Omental fat pad (tissue), 3 donors: ENCODE measurements at regions not wholly inside any gene's neighbourhood (a gene's known extent, or its start where the extent isn't known, plus 50 kb on each side); places are given as distances from the start of the nearest gene placed in this dataset.

Experiments
- ATAC-seq: fragments of 150-250 bp; one replicate; pipeline ENCODE4 v1.9.1; 2016; ENCODE audit warnings: mild to moderate bottlenecking, moderate library complexity; ENCODE audit not compliant: low FRiP score
- DNase-seq: peaks from one replicate; pipeline ENCODE4 v3.0.0-alpha.2; 2019; ENCODE audit warnings: low spot score
- TF ChIP-seq, protein P1 (sequence below), 3 donors: fragments of 450-650 bp; IDR thresholded peaks; one replicate each; pipeline ENCODE4 v1.5.1; 2016 to 2017; ENCODE audit warnings: antibody characterized with exemption in 3 of 3, mild to moderate bottlenecking in 3 of 3, moderate library complexity in 2 of 3

DNA sequence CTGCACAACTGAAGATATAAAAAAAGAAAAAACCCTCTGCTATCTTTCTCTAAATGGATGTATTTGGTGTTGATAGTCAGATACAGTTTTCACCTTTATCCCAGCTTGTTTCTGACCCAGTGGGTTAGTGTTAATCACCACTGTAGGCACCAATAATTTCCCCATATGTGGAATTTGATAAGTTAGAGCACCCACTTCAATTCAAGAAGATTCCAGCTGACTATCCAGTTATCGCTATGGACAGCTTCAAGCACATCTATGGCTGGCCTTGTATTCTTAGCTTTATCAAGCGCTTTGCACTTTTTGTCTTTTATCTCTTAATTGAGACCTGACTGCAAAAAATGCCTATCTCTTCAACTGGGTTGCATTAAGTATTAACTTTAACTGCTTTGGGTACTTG, 200.4 kb downstream of the NR4A2 start:
- TF ChIP-seq, protein P1, sequence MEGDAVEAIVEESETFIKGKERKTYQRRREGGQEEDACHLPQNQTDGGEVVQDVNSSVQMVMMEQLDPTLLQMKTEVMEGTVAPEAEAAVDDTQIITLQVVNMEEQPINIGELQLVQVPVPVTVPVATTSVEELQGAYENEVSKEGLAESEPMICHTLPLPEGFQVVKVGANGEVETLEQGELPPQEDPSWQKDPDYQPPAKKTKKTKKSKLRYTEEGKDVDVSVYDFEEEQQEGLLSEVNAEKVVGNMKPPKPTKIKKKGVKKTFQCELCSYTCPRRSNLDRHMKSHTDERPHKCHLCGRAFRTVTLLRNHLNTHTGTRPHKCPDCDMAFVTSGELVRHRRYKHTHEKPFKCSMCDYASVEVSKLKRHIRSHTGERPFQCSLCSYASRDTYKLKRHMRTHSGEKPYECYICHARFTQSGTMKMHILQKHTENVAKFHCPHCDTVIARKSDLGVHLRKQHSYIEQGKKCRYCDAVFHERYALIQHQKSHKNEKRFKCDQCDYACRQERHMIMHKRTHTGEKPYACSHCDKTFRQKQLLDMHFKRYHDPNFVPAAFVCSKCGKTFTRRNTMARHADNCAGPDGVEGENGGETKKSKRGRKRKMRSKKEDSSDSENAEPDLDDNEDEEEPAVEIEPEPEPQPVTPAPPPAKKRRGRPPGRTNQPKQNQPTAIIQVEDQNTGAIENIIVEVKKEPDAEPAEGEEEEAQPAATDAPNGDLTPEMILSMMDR (IDR thresholded peaks at IDR 0.05) = no peak
- ATAC-seq = no peak
- no peak for DNase-seq

DNA sequence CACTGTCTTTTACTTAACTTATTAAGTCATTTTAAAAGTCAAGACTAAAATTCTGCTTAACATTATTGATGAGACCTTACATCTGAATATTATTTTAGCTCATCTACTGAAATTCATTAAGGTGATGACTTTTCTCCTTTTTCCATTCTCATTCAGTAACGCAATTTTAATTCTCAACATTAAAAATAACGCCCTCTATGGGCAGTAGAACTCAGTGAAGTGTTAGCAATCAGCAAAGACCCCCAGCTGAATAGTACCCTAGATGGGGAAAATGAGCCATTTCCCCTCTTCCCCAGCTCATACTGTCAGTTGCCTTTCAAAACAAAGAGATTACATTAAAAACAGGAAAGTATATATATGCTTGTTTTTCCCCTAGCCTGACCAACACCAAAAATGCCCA, 203.3 kb downstream of the NR4A2 start:
- ATAC-seq (no peak), DNase-seq (no peak)
- TF ChIP-seq, protein P1 (IDR thresholded peaks at IDR 0.05) = no peak

DNA sequence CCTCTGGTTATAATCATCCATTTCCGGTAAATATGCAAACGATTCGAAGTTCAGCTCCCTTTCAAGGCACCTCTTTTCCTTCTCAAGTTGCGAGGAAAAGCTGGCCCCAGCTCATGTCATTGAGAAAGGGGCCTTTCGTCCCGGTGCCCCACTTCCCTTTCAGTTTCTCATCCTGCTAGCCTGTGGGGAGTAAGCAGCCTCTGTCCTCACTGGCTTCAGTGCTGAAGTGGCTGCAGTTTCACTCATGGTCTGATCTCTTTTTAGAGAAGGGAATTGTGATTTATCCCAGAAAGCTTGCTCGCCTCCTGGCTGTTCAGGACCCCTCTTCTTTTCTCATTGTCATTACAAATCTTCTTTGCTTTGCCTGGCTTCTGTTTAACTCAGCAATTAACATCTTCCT, 207.5 kb downstream of the NR4A2 start:
- no peak for ATAC-seq
- TF ChIP-seq, protein P1 (IDR thresholded peaks at IDR 0.05) = no peak
- no peak for DNase-seq

DNA sequence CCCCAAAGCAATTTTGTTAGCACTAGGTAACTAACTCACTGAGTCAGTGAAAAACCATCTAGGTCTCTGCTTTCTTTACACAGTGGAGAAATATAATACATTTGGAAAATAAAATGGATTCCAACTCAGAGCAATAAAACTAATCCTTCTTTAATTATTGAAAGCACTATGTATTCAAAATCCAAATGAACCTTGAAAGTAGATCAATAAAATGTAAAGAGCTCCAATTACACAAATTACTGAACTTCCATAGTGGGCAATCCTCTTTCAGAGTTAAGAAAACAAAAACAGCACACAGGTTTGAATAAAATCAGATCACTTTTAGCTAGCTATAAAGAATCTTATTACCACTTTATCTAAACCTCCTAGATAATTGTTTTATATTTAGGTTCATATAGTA, 208.1 kb downstream of the NR4A2 start:
- DNase-seq (no peak), ATAC-seq (no peak)
- TF ChIP-seq, protein P1 (IDR thresholded peaks at IDR 0.05) = no peak

DNA sequence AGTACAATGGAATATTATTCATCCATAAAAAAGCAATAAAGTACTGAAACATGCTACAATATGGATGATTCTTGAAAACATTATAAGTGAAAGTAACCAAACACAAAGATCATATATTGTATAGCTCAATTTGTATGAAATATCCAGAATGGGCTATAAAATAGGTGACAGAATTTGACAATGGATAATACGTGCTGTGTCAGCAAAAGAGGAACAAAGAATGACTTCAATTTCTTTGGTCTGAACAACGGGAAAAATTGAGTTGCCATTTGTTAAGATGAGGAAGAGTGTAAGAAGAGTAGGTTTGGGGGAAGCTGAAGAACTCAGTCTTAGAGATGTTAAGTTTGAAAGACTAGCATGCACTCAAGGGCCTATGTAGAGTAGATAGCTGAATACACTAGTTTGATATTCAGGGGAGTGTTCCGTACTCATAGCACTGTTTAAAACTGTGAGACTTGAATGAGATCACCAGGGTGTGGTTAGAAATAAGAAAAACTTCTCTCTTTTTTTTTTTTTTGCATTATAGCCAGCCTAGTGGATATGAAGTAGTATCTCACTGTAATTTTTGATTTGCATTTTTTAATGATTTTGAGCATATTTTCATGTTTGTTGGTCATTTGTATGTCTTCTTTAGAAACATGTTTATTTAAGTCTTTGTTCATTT, 213.6 kb downstream of the NR4A2 start:
- DNase-seq (no peak), ATAC-seq (no peak)
- TF ChIP-seq, protein P1 (IDR thresholded peaks at IDR 0.05) = no peak

DNA sequence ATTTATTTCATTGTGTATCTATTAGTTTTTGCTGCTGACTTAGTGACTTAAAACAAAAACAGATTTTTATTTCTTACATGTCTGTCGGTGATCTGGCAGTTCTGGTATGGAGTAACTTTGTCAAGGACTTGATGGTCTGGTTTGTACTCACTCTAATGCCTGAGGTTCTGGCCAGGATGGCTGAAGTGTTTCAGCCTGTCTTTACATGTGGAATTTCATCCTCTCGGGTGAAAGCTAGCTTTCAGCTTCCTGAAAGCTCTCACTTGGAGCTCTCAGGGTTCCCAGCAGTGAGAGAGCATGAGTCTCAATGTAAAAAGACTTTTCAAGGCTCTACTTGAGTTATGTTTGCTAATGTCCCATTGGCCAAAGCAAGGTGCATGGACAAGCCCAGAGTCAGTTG, 216.4 kb downstream of the NR4A2 start:
- TF ChIP-seq, protein P1 (IDR thresholded peaks at IDR 0.05) = no peak
- DNase-seq = no peak
- ATAC-seq = no peak

DNA sequence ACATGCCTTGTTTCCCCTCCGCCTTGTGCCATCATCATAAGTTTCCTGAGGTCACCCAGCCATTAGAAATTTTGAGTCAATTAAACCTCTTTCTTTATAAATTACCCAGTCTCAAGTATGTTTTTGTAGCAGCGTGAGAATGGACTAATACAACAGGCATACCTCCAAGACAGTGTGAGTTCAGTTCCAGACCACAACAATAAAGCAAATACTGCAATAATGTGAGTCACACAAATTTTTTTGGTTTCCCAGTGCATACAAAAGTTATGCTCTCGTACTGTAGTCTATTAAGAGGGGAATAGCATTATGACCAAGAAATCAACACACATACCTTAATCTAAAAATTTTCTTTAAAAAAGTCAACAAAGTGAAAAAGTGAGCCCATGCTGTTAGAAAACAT, 217.2 kb downstream of the NR4A2 start:
- DNase-seq = no peak
- no peak for ATAC-seq
- TF ChIP-seq, protein P1 (IDR thresholded peaks at IDR 0.05) = no peak
